ENCODE measurements at regions not wholly inside any gene's neighbourhood (a gene's known extent, or its start where the extent isn't known, plus 50 kb on each side); places are given as distances from the start of the nearest gene placed in this dataset.

GRCh38 chr2:216808805-216809425, 50.9 kb downstream of the TNP1 start:
- no peak for DNase-seq
- H3K9me3 Mint-ChIP-seq = no peaks in the 10 kb centered on the region
- no peaks in the 10 kb centered on the region for H3K27me3 Mint-ChIP-seq
- H3K36me3 Mint-ChIP-seq (ENCODE audit: low read depth) = no peaks in the 10 kb centered on the region
- H3K4me1 Mint-ChIP-seq = no peaks in the 10 kb centered on the region
- no peak overlapping the region for H3K4me3 Mint-ChIP-seq
- no peak overlapping the region for H3K27ac Mint-ChIP-seq
- intact Hi-C loops (cut with micrococcal nuclease) = no loop called here

GRCh38 chr2:216807857-216808272, 52.0 kb downstream of the TNP1 start:
- intact Hi-C loops (cut with micrococcal nuclease) = no loop called here
- no peaks in the 10 kb centered on the region for H3K9me3 Mint-ChIP-seq
- DNase-seq = no peak
- no peaks in the 10 kb centered on the region for H3K27me3 Mint-ChIP-seq
- no peak overlapping the region for H3K27ac Mint-ChIP-seq
- H3K36me3 Mint-ChIP-seq (ENCODE audit: low read depth) = no peaks in the 10 kb centered on the region
- H3K4me3 Mint-ChIP-seq = no peak overlapping the region
- H3K4me1 Mint-ChIP-seq = no peaks in the 10 kb centered on the region

- intact Hi-C loops (cut with micrococcal nuclease) = no loop called here
- Mint-ChIP-seq H3K4me3 (no peak overlapping the region), H3K36me3 (ENCODE audit: low read depth) (no peaks in the 10 kb centered on the region), H3K27ac (no peak overlapping the region), H3K9me3 (no peaks in the 10 kb centered on the region), H3K4me1 (no peaks in the 10 kb centered on the region), H3K27me3 (no peaks in the 10 kb centered on the region)
- DNase-seq = no peak
These were observed 55.2 kb downstream of the TNP1 start for GRCh38 chr2:216804357-216805350.

- Mint-ChIP-seq H3K36me3 (ENCODE audit: low read depth) (no peaks in the 10 kb centered on the region), H3K9me3 (no peaks in the 10 kb centered on the region), H3K4me1 (no peaks in the 10 kb centered on the region), H3K27ac (no peak overlapping the region), H3K4me3 (no peak overlapping the region), H3K27me3 (no peaks in the 10 kb centered on the region)
- DNase-seq = no peak
- intact Hi-C loops (cut with micrococcal nuclease) = no loop called here
These were observed 56.1 kb downstream of the TNP1 start for GRCh38 chr2:216803791-216804190.

GRCh38 chr2:216802516-216803215, 57.2 kb downstream of the TNP1 start:
- H3K27me3 Mint-ChIP-seq = no peaks in the 10 kb centered on the region
- intact Hi-C loops (cut with micrococcal nuclease) = no loop called here
- H3K36me3 Mint-ChIP-seq (ENCODE audit: low read depth) = no peaks in the 10 kb centered on the region
- no peak overlapping the region for H3K4me3 Mint-ChIP-seq
- no peaks in the 10 kb centered on the region for H3K4me1 Mint-ChIP-seq
- no peak for DNase-seq
- H3K9me3 Mint-ChIP-seq = no peaks in the 10 kb centered on the region
- no peak overlapping the region for H3K27ac Mint-ChIP-seq

- Mint-ChIP-seq H3K36me3 (ENCODE audit: low read depth) (no peaks in the 10 kb centered on the region), H3K9me3 (no peaks in the 10 kb centered on the region), H3K27me3 (no peaks in the 10 kb centered on the region), H3K4me1 (no peaks in the 10 kb centered on the region), H3K27ac (no peak overlapping the region), H3K4me3 (no peak overlapping the region)
- intact Hi-C loops (cut with micrococcal nuclease) = no loop called here
- no peak for DNase-seq
These were observed 59.0 kb downstream of the TNP1 start for GRCh38 chr2:216800836-216801235.

GRCh38 chr2:216799873-216800431, 59.9 kb downstream of the TNP1 start:
- Mint-ChIP-seq H3K27ac (no peak overlapping the region), H3K27me3 (no peaks in the 10 kb centered on the region), H3K9me3 (no peaks in the 10 kb centered on the region), H3K36me3 (ENCODE audit: low read depth) (no peaks in the 10 kb centered on the region), H3K4me3 (no peak overlapping the region), H3K4me1 (no peaks in the 10 kb centered on the region)
- intact Hi-C loops (cut with micrococcal nuclease) = no loop called here
- no peak for DNase-seq

- H3K9me3 Mint-ChIP-seq = no peaks in the 10 kb centered on the region
- no peak overlapping the region for H3K27ac Mint-ChIP-seq
- no peaks in the 10 kb centered on the region for H3K36me3 Mint-ChIP-seq (ENCODE audit: low read depth)
- peaks cover 13% of the 10 kb centered on the region for H3K27me3 Mint-ChIP-seq
- intact Hi-C loops (cut with micrococcal nuclease) = no loop called here
- H3K4me1 Mint-ChIP-seq = no peaks in the 10 kb centered on the region
- H3K4me3 Mint-ChIP-seq = no peak overlapping the region
- no peak for DNase-seq
These were observed 63.6 kb downstream of the TNP1 start for GRCh38 chr2:216796115-216796840.

GRCh38 chr2:216793386-216793785, 66.5 kb downstream of the TNP1 start:
- H3K4me3 Mint-ChIP-seq = no peak overlapping the region
- H3K4me1 Mint-ChIP-seq = no peaks in the 10 kb centered on the region
- H3K36me3 Mint-ChIP-seq (ENCODE audit: low read depth) = no peaks in the 10 kb centered on the region
- no peak for DNase-seq
- intact Hi-C loops (cut with micrococcal nuclease) = no loop called here
- peaks cover 13% of the 10 kb centered on the region for H3K27me3 Mint-ChIP-seq
- no peaks in the 10 kb centered on the region for H3K9me3 Mint-ChIP-seq
- no peak overlapping the region for H3K27ac Mint-ChIP-seq

- Mint-ChIP-seq H3K36me3 (ENCODE audit: low read depth) (no peaks in the 10 kb centered on the region), H3K4me3 (no peak overlapping the region), H3K9me3 (no peaks in the 10 kb centered on the region), H3K27ac (no peak overlapping the region), H3K4me1 (no peaks in the 10 kb centered on the region), H3K27me3 (peaks cover 13% of the 10 kb centered on the region)
- no peak for DNase-seq
- intact Hi-C loops (cut with micrococcal nuclease) = no loop called here
These were observed 67.4 kb downstream of the TNP1 start for GRCh38 chr2:216792222-216793021.

GRCh38 chr2:216791303-216791702, 68.6 kb downstream of the TNP1 start:
- Mint-ChIP-seq H3K9me3 (no peaks in the 10 kb centered on the region), H3K4me3 (no peak overlapping the region), H3K27ac (no peak overlapping the region), H3K36me3 (ENCODE audit: low read depth) (no peaks in the 10 kb centered on the region), H3K4me1 (no peaks in the 10 kb centered on the region), H3K27me3 (peaks cover 13% of the 10 kb centered on the region)
- intact Hi-C loops (cut with micrococcal nuclease) = no loop called here
- no peak for DNase-seq

- no peaks in the 10 kb centered on the region for H3K4me1 Mint-ChIP-seq
- no peaks in the 10 kb centered on the region for H3K9me3 Mint-ChIP-seq
- intact Hi-C loops (cut with micrococcal nuclease) = no loop called here
- no peak overlapping the region for H3K4me3 Mint-ChIP-seq
- no peak overlapping the region for H3K27ac Mint-ChIP-seq
- no peaks in the 10 kb centered on the region for H3K36me3 Mint-ChIP-seq (ENCODE audit: low read depth)
- peaks cover 10% of the 10 kb centered on the region for H3K27me3 Mint-ChIP-seq
- DNase-seq = no peak
These were observed 70.8 kb downstream of the TNP1 start for GRCh38 chr2:216789081-216789480.
